Ascending aorta (tissue), 2 donors: ENCODE measurements at regions not wholly inside any gene's neighbourhood (a gene's known extent, or its start where the extent isn't known, plus 50 kb on each side); places are given as distances from the start of the nearest gene placed in this dataset.

Experiments
- DNase-seq, 2 donors: peaks; one replicate each; pipeline ENCODE4 v3.0.0-alpha.2; 2019; ENCODE audit warnings: low spot score in 2 of 2
- H3K27ac ChIP-seq, 2 donors: fragments of 200-600 bp; sonication (generic); one replicate each; pipeline ENCODE4 v1.5.1; 2016 to 2017; ENCODE audit warnings: mild to moderate bottlenecking in 1 of 2
- H3K27me3 ChIP-seq: fragments of 200-600 bp; sonication (generic); one replicate; pipeline ENCODE4 v1.5.1; 2017
- H3K36me3 ChIP-seq, 2 donors: fragments of 200-600 bp; sonication (generic); one replicate each; pipeline ENCODE4 v1.5.1; 2016
- H3K4me1 ChIP-seq, 2 donors: fragments of 200-600 bp; sonication (generic); one replicate each; pipeline ENCODE4 v1.5.1; 2016 to 2017; ENCODE audit warnings: mild to moderate bottlenecking in 1 of 2
- H3K4me3 ChIP-seq, 2 donors: fragments of 200-600 bp; sonication (generic); one replicate each; pipeline ENCODE4 v1.5.1; 2016 to 2017; ENCODE audit warnings: mild to moderate bottlenecking in 1 of 2
- H3K9me3 ChIP-seq, 2 donors: fragments of 200-600 bp; sonication (generic); one replicate each; pipeline ENCODE4 v1.5.1; 2016
- CTCF ChIP-seq, 3 experiments: fragments of 200-600 bp in 2 of 3; fragments of 450-650 bp in 1 of 3; sonication (generic) in 2 of 3; IDR thresholded peaks; one replicate each; pipeline ENCODE4 v1.5.1; 2016 to 2019; ENCODE audit warnings: antibody characterized with exemption in 3 of 3, mild to moderate bottlenecking in 1 of 3, moderate library complexity in 1 of 3
- intact Hi-C: fragments of 100-400 bp; cut with DNase I; formaldehyde crosslinking; loops from one replicate; pipeline ENCODE4 v1.15.1; 2023

- H3K36me3 ChIP-seq: no peaks in the 10 kb centered on the region
- H3K4me1 ChIP-seq: no peaks in the 10 kb centered on the region
- no peak for TF ChIP-seq CTCF (IDR thresholded peaks at IDR 0.05)
- H3K9me3 ChIP-seq: no peaks in the 10 kb centered on the region
- no peaks in the 10 kb centered on the region for H3K27me3 ChIP-seq
- H3K4me3 ChIP-seq: no peak overlapping the region
- no peak overlapping the region for H3K27ac ChIP-seq
- intact Hi-C loops: no loop called here
- DNase-seq: no peak
Observed at GRCh38 chr11:79796704-79797103, 355.9 kb upstream of the TENM4 start.

- H3K27me3 ChIP-seq: no peaks in the 10 kb centered on the region
- H3K27ac ChIP-seq: no peak overlapping the region
- DNase-seq: no peak
- H3K4me1 ChIP-seq: no peaks in the 10 kb centered on the region
- H3K9me3 ChIP-seq: no peaks in the 10 kb centered on the region
- H3K4me3 ChIP-seq: no peak overlapping the region
- no peak for TF ChIP-seq CTCF (IDR thresholded peaks at IDR 0.05)
- no peaks in the 10 kb centered on the region for H3K36me3 ChIP-seq
- intact Hi-C loops: no loop called here
Observed at GRCh38 chr11:79794484-79795393, 353.9 kb upstream of the TENM4 start.

GRCh38 chr11:79794057-79794456 lies 353.2 kb upstream of the TENM4 start:
- H3K36me3 ChIP-seq: no peaks in the 10 kb centered on the region
- DNase-seq: no peak
- no peak overlapping the region for H3K4me3 ChIP-seq
- TF ChIP-seq CTCF (IDR thresholded peaks at IDR 0.05): no peak
- intact Hi-C loops: no loop called here
- H3K9me3 ChIP-seq: no peaks in the 10 kb centered on the region
- no peaks in the 10 kb centered on the region for H3K4me1 ChIP-seq
- H3K27me3 ChIP-seq: no peaks in the 10 kb centered on the region
- no peak overlapping the region for H3K27ac ChIP-seq

- Histone ChIP-seq H3K4me3 (no peak overlapping the region), H3K9me3 (no peaks in the 10 kb centered on the region), H3K27me3 (no peaks in the 10 kb centered on the region), H3K36me3 (no peaks in the 10 kb centered on the region), H3K27ac (no peak overlapping the region), H3K4me1 (no peaks in the 10 kb centered on the region)
- TF ChIP-seq CTCF (IDR thresholded peaks at IDR 0.05): no peak
- DNase-seq: no peak
- intact Hi-C loops: no loop called here
Observed at GRCh38 chr11:79786961-79787360, 346.1 kb upstream of the TENM4 start.

GRCh38 chr11:79783833-79784232 lies 343.0 kb upstream of the TENM4 start:
- H3K4me1 ChIP-seq: no peaks in the 10 kb centered on the region
- H3K36me3 ChIP-seq: no peaks in the 10 kb centered on the region
- no peaks in the 10 kb centered on the region for H3K9me3 ChIP-seq
- intact Hi-C loops: no loop called here
- no peaks in the 10 kb centered on the region for H3K27me3 ChIP-seq
- TF ChIP-seq CTCF (IDR thresholded peaks at IDR 0.05): no peak
- no peak overlapping the region for H3K27ac ChIP-seq
- no peak overlapping the region for H3K4me3 ChIP-seq
- DNase-seq: no peak
